Smooth muscle cell (in vitro differentiated cells): ENCODE measurements at regions not wholly inside any gene's neighbourhood (a gene's known extent, or its start where the extent isn't known, plus 50 kb on each side); places are given as distances from the start of the nearest gene placed in this dataset.

Experiments
- DNase-seq: peaks from one replicate; lab custom pipeline; 2025; ENCODE audit not compliant: unreplicated experiment; lab: John Stamatoyannopoulos, UW
- H2AFZ ChIP-seq: fragments of 200-600 bp; sonication (generic); 2 replicates; pipeline ENCODE4 v1.6.0; 2016; ENCODE audit warnings: antibody characterized with exemption, low read depth, mild to moderate bottlenecking
- H3F3A ChIP-seq: fragments of 200-600 bp; sonication (generic); 2 replicates; pipeline ENCODE4 v1.6.0; 2017; ENCODE audit warnings: antibody characterized with exemption, low read depth
- H3K27ac ChIP-seq: fragments of 200-600 bp; sonication (generic); 2 replicates; pipeline ENCODE4 v1.5.1; 2016; ENCODE audit warnings: low read depth, mild to moderate bottlenecking
- H3K27me3 ChIP-seq: fragments of 200-600 bp; sonication (generic); 2 replicates; pipeline ENCODE4 v1.6.1; 2016; ENCODE audit warnings: low read depth, mild to moderate bottlenecking
- H3K36me3 ChIP-seq: fragments of 200-600 bp; sonication (generic); 2 replicates; pipeline ENCODE4 v1.5.1; 2016; ENCODE audit warnings: low read depth
- H3K4me1 ChIP-seq: fragments of 200-600 bp; sonication (generic); 2 replicates; pipeline ENCODE4 v1.5.1; 2016; ENCODE audit warnings: low read depth
- H3K4me2 ChIP-seq: fragments of 200-600 bp; sonication (generic); 2 replicates; pipeline ENCODE4 v1.6.0; 2016; ENCODE audit warnings: mild to moderate bottlenecking
- H3K4me3 ChIP-seq: fragments of 200-600 bp; sonication (generic); 2 replicates; pipeline ENCODE4 v1.5.1; 2016; ENCODE audit warnings: mild to moderate bottlenecking
- H3K79me2 ChIP-seq: fragments of 200-600 bp; sonication (generic); 2 replicates; pipeline ENCODE4 v1.6.0; 2016; ENCODE audit warnings: low read depth, mild to moderate bottlenecking
- H3K9ac ChIP-seq: fragments of 200-600 bp; sonication (generic); 2 replicates; pipeline ENCODE4 v1.6.0; 2016; ENCODE audit warnings: low read depth
- H3K9me3 ChIP-seq: fragments of 200-600 bp; sonication (generic); replicated peaks from 2 replicates; pipeline ENCODE4 v1.5.1; 2016; ENCODE audit warnings: low read depth
- H4K20me1 ChIP-seq: fragments of 200-600 bp; sonication (generic); 2 replicates; pipeline ENCODE4 v1.6.0; 2016; ENCODE audit warnings: low read depth
- WGBS: methylation state at CpG from one replicate; pipeline ENCODE4 v1.1.7; 2016; ENCODE audit warnings: low lambda C conversion rate; 5-methylcytosine and 5-hydroxymethylcytosine counted together
- TF ChIP-seq, protein P1 (sequence below): fragments of 200-600 bp; sonication (generic); IDR thresholded peaks from 2 replicates; pipeline ENCODE4 v1.5.1; 2017; ENCODE audit warnings: borderline replicate concordance, mild to moderate bottlenecking, antibody characterized with exemption; ENCODE audit not compliant: insufficient read depth, poor library complexity, severe bottlenecking

DNA sequence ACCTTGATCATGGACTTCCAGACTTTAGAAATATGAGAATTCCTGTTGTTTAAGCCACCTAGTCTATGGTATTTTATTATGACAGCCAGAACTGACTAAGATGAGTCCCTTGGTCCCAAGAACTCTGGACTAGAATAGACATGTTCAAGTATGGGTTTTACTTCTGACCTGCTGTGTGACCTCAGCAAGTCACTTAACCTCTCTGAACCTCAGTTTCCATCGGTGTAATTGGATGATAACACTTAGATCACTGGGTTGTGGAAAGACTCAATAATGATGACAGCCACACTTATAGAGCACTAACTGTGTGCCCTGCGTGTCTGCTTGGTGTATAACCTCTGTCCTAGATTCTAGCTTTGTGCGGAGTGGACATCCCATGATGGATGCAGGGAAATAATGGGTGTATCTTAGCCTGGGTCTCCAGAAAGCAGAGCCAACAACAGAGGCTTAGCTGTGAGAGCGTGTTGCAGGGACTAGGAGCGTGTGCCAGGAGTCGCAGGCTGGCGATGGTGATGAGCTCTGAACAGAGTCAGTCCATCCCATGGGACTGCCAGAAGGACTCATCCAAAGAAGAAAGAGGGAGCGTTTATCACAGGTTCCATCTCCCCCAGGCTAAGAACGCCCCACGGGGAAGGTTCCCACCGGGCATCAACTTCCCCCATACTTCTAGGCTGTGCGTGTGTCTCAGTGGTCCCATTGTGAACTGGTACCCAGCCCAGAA is 93.2 kb upstream of the TP53I11 start:
- Histone ChIP-seq H3K4me1 (no peaks in the 10 kb centered on the region), H3F3A (no peaks in the 10 kb centered on the region), H3K4me2 (no peak overlapping the region), H3K27ac (no peak overlapping the region), H3K79me2 (no peaks in the 10 kb centered on the region), H3K4me3 (no peak overlapping the region), H2AFZ (no peak overlapping the region), H3K27me3 (peaks cover 17% of the 10 kb centered on the region), H4K20me1 (no peaks in the 10 kb centered on the region), H3K9ac (no peak overlapping the region), H3K36me3 (no peaks in the 10 kb centered on the region), H3K9me3 (no peaks in the 10 kb centered on the region)
- DNase-seq, result no peak
- 93% methylated on average over 12 of the region's 12 CpGs for WGBS
- TF ChIP-seq, protein P1, sequence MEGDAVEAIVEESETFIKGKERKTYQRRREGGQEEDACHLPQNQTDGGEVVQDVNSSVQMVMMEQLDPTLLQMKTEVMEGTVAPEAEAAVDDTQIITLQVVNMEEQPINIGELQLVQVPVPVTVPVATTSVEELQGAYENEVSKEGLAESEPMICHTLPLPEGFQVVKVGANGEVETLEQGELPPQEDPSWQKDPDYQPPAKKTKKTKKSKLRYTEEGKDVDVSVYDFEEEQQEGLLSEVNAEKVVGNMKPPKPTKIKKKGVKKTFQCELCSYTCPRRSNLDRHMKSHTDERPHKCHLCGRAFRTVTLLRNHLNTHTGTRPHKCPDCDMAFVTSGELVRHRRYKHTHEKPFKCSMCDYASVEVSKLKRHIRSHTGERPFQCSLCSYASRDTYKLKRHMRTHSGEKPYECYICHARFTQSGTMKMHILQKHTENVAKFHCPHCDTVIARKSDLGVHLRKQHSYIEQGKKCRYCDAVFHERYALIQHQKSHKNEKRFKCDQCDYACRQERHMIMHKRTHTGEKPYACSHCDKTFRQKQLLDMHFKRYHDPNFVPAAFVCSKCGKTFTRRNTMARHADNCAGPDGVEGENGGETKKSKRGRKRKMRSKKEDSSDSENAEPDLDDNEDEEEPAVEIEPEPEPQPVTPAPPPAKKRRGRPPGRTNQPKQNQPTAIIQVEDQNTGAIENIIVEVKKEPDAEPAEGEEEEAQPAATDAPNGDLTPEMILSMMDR, result no peak

DNA sequence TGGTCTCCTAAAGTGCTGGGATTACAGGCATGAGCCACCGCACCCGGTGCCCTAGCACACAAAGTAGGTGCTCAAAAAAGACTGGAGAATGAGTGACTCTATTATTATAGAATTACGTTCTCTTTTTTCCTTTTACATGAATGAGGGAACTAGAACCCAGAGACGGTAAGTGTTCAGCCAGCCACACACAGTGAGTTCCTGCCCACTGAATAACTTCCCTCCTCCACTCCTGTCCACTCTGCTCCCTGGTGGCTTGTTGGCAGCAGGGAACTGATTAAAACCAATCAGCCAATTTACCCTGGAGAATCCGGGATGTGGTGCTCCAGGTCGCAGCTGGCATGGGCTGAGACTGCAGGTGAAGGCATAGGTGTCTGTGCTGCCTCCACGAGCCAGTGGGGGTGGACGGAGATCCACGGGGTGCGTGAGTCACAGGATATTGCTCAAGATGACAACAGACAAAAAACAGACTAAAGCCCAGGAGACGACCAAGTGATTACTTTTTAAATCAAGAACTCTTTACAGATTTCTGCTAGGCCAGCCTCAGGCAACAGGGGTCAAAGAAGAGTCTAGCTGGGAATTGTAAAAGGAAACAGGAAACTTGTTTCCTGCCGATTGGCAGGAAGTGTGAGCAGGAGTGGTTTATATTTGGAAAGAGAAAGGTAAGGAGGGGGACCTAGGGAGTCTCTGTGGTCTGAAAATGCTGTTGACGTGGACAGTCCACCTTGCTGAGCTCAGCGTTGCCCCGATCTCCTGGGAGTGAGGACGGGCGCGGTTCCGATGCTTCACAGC is 95.2 kb upstream of the TP53I11 start:
- Histone ChIP-seq H2AFZ (no peak overlapping the region), H3F3A (no peaks in the 10 kb centered on the region), H3K4me3 (no peak overlapping the region), H3K27ac (no peak overlapping the region), H4K20me1 (no peaks in the 10 kb centered on the region), H3K9ac (no peak overlapping the region), H3K79me2 (no peaks in the 10 kb centered on the region), H3K9me3 (no peaks in the 10 kb centered on the region), H3K4me1 (no peaks in the 10 kb centered on the region), H3K36me3 (no peaks in the 10 kb centered on the region), H3K4me2 (no peak overlapping the region), H3K27me3 (peaks cover 17% of the 10 kb centered on the region)
- DNase-seq, result no peak
- TF ChIP-seq, protein P1, result no peak
- WGBS, result 56% methylated on average over 19 of the region's 19 CpGs

DNA sequence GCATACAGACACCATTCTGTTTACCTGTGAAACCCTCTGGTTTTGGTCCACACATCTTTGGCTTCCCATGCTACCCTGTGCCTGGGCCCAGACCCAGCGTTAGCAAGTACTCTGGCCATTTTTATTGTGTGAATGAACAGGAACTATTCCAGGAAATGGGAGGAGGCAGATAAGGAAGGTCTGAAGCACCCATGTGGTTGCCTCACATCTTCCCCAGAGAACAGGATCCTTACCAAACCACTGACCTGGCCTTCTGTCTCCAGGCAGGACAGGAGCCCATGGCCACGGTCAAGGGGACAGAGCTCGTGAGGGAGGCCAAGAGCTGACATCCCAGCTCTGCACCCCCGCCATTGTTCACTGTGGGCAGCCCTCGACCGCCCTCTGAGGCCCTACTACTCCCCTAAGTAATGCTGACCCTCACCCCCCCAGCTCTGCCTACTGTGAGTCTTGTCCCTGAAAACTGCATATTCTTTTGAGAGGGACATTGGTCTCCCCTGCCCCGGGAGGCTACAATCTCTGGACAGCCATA is 97.7 kb upstream of the TP53I11 start:
- Histone ChIP-seq H3K27me3 (no peaks in the 10 kb centered on the region), H3K4me2 (no peak overlapping the region), H3K9me3 (no peaks in the 10 kb centered on the region), H2AFZ (no peak overlapping the region), H3K27ac (no peak overlapping the region), H3K36me3 (no peaks in the 10 kb centered on the region), H3K4me1 (no peaks in the 10 kb centered on the region), H3K79me2 (no peaks in the 10 kb centered on the region), H3F3A (no peaks in the 10 kb centered on the region), H3K9ac (no peak overlapping the region), H3K4me3 (no peak overlapping the region), H4K20me1 (no peaks in the 10 kb centered on the region)
- TF ChIP-seq, protein P1, result no peak
- WGBS, result 87% methylated on average over 7 of the region's 7 CpGs
- DNase-seq, result no peak
